ENCODE measurements at regions not wholly inside any gene's neighbourhood (a gene's known extent, or its start where the extent isn't known, plus 50 kb on each side); places are given as distances from the start of the nearest gene placed in this dataset.

GRCh38 chr10:3580565-3580964 is 204.4 kb downstream of the KLF6 start (continued):
- TF ChIP-seq USF2 (IDR thresholded peaks at IDR 0.05; ENCODE audit: low read depth, low read length) = no peak
- TF ChIP-seq MAFK (IDR thresholded peaks at IDR 0.05; ENCODE audit: low read depth, low read length) = no peak

DNA sequence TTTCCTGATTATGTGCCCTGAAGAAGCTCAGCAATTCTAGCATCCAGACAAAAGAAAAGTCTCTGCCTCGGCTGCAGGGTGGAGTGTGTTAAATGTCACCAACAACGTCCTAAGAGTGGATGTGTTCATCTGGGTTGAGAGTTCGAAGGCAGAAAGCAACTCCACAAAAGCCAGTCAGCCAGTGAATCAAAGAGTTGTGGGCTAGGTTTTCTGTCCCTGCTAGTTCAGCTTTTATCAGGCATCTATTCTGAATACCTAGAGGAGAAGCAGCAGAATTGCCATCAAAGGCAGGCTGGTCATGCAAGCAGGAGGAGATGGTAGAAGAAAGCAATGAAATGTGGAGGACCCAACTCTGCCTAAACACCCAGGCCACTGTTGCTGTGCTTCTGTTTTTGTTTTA is 205.2 kb downstream of the KLF6 start:
- H3K18ac ChIP-seq (ENCODE audit: low read depth, low read length) = no peak overlapping the region
- no peaks in the 10 kb centered on the region for H3K79me1 ChIP-seq (ENCODE audit: low read depth in 1 of 2, low read length in 2 of 2)
- POLR2A ChIA-PET (ENCODE audit: unreplicated experiment) = no interaction called here
- no peaks in the 10 kb centered on the region for H3K9me3 ChIP-seq (ENCODE audit: control insufficient read depth, insufficient read depth, low read length)
- no peak overlapping the region for H2BK15ac ChIP-seq (ENCODE audit: low read depth, low read length)
- no peaks in the 10 kb centered on the region for H3K36me3 ChIP-seq (ENCODE audit: control insufficient read depth, insufficient read depth, low read length)
- H3K9me1 ChIP-seq (ENCODE audit: insufficient read depth, low read length) = no peaks in the 10 kb centered on the region; the same call in 1 of the 2 replicates
- no TSS peak for BruUV-seq (replicated peaks)
- dilution Hi-C loops (cut with HindIII; ENCODE audit: low sequenced_read_pairs, unreplicated experiment) = no loop called here
- H2AFZ ChIP-seq (replicated peaks; ENCODE audit: low read length, poor library complexity) = peak overlapping the region; percentile 39
- no peak overlapping the region for H4K8ac ChIP-seq (ENCODE audit: low read depth in 2 of 2, low read length in 2 of 2)
- H2BK5ac ChIP-seq (ENCODE audit: low read depth, low read length, poor library complexity, severe bottlenecking) = no peak overlapping the region
- H2BK20ac ChIP-seq (ENCODE audit: low read depth, low read length) = no peak overlapping the region
- H3K4me3 ChIP-seq (ENCODE audit: insufficient read depth, low read depth, low read length) = no peak overlapping the region
- H3K4me1 ChIP-seq (ENCODE audit: control insufficient read depth, insufficient read depth, low read length) = peaks cover 3% of the 10 kb centered on the region; the same call in 1 of the 2 replicates
- DNase-seq = no peak
- no peak overlapping the region for H4K5ac ChIP-seq (ENCODE audit: low read depth, low read length)
- no peak overlapping the region for H2AK5ac ChIP-seq (ENCODE audit: low read depth, low read length)
- no peak overlapping the region for H3K9ac ChIP-seq (ENCODE audit: low read depth, low read length)
- H4K91ac ChIP-seq (ENCODE audit: insufficient read depth, low read depth, low read length) = no peak overlapping the region
- no peak overlapping the region for H2BK120ac ChIP-seq (ENCODE audit: low read depth, low read length)
- in situ Hi-C loops (cut with MboI; ENCODE audit: low sequenced_read_pairs) = no loop called here
- no peaks in the 10 kb centered on the region for H4K20me1 ChIP-seq (ENCODE audit: insufficient read depth, low read length)
- CTCF ChIA-PET = no interaction called here
- H3K14ac ChIP-seq (replicated peaks; ENCODE audit: low read depth, low read length) = no peak overlapping the region
- no peak overlapping the region for H2AK9ac ChIP-seq (replicated peaks; ENCODE audit: low read depth, low read length, poor library complexity)
- no CpG with 5 or more reads among the region's 3 CpGs for WGBS, 2 experiments (ENCODE audit: extremely low coverage in 2 of 2, insufficient read length in 1 of 2)
- no peak overlapping the region for H3K4ac ChIP-seq (ENCODE audit: low read depth, low read length)
- no peak overlapping the region for H3K23ac ChIP-seq (ENCODE audit: low read depth, low read length)
- no peak overlapping the region for H3K27ac ChIP-seq (ENCODE audit: insufficient read depth, low read length)
- intact Hi-C loops (cut with micrococcal nuclease) = no loop called here
- H3K4me2 ChIP-seq (ENCODE audit: low read depth, low read length) = no peak overlapping the region
- H3K56ac ChIP-seq (ENCODE audit: extremely low read depth, insufficient read depth, low read length) = no peak overlapping the region
- no peak for ATAC-seq (ENCODE audit: low read depth)
- peaks cover 2% of the 10 kb centered on the region; the same call in 1 of the 2 replicates for H3K27me3 ChIP-seq (ENCODE audit: control insufficient read depth, insufficient read depth, low read length)
- TF ChIP-seq POLR2A (IDR thresholded peaks at IDR 0.05; ENCODE audit: low read depth, low read length) (no peak), FOS (IDR thresholded peaks at IDR 0.05; ENCODE audit: low read depth, low read length) (no peak), CEBPB (IDR thresholded peaks at IDR 0.05; ENCODE audit: low read depth, low read length) (no peak), RFX5 (IDR thresholded peaks at IDR 0.05; ENCODE audit: low read depth, low read length) (no peak), SMC3 (IDR thresholded peaks at IDR 0.05; ENCODE audit: low read depth, low read length) (no peak), MAZ (IDR thresholded peaks at IDR 0.05; ENCODE audit: borderline replicate concordance, low read depth, low read length) (no peak), USF2 (IDR thresholded peaks at IDR 0.05; ENCODE audit: low read depth, low read length) (no peak), MXI1 (IDR thresholded peaks at IDR 0.05; ENCODE audit: borderline replicate concordance, low read depth, low read length) (no peak), BHLHE40 (IDR thresholded peaks at IDR 0.05; ENCODE audit: low read depth, low read length) (no peak), CHD1 (IDR thresholded peaks at IDR 0.05; ENCODE audit: low read depth, low read length) (no peak), NFE2L2 (IDR thresholded peaks at IDR 0.05; ENCODE audit: low read depth, low read length) (no peak)
- TF ChIP-seq, protein P1, sequence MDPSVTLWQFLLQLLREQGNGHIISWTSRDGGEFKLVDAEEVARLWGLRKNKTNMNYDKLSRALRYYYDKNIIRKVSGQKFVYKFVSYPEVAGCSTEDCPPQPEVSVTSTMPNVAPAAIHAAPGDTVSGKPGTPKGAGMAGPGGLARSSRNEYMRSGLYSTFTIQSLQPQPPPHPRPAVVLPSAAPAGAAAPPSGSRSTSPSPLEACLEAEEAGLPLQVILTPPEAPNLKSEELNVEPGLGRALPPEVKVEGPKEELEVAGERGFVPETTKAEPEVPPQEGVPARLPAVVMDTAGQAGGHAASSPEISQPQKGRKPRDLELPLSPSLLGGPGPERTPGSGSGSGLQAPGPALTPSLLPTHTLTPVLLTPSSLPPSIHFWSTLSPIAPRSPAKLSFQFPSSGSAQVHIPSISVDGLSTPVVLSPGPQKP (IDR thresholded peaks at IDR 0.05; ENCODE audit: borderline replicate concordance, low read depth, low read length) = no peak
- TF ChIP-seq, protein P2, sequence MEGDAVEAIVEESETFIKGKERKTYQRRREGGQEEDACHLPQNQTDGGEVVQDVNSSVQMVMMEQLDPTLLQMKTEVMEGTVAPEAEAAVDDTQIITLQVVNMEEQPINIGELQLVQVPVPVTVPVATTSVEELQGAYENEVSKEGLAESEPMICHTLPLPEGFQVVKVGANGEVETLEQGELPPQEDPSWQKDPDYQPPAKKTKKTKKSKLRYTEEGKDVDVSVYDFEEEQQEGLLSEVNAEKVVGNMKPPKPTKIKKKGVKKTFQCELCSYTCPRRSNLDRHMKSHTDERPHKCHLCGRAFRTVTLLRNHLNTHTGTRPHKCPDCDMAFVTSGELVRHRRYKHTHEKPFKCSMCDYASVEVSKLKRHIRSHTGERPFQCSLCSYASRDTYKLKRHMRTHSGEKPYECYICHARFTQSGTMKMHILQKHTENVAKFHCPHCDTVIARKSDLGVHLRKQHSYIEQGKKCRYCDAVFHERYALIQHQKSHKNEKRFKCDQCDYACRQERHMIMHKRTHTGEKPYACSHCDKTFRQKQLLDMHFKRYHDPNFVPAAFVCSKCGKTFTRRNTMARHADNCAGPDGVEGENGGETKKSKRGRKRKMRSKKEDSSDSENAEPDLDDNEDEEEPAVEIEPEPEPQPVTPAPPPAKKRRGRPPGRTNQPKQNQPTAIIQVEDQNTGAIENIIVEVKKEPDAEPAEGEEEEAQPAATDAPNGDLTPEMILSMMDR (conservative IDR thresholded peaks at IDR 0.05; ENCODE audit: low read depth, low read length) = no peak
